Caco-2 (cell line): ENCODE measurements at regions not wholly inside any gene's neighbourhood (a gene's known extent, or its start where the extent isn't known, plus 50 kb on each side); places are given as distances from the start of the nearest gene placed in this dataset.

Experiments used
- BruUV-seq: library from RNA; stranded (reverse); fragments of 400-500 nt; replicated peaks from 2 replicates; lab custom pipeline; 2021; lab: Mats Ljungman, UMichigan
- CTCF ChIA-PET: fragments of 300-600 bp; sonication (Branson Sonifier 250); formaldehyde crosslinking; loops from one replicate; lab custom pipeline; 2022; ENCODE audit warnings: antibody characterized with exemption; lab: Charles Lee
- POLR2A ChIA-PET: fragments of 300-600 bp; sonication (Branson Sonifier 250); formaldehyde crosslinking; loops from one replicate; lab custom pipeline; 2022; ENCODE audit warnings: antibody characterized with exemption; lab: Charles Lee
- DNase-seq, 2 experiments: peaks; one replicate each; pipeline versions ENCODE4 v3.0.0 to v3.0.0-alpha.2; 2020 to 2022
- H3K27me3 ChIP-seq: replicated peaks from 2 replicates; pipeline ENCODE4 v1.6.0; 2011; ENCODE audit warnings: low read length; ENCODE audit not compliant: control insufficient read depth, insufficient read depth
- H3K36me3 ChIP-seq: 2 replicates; pipeline ENCODE4 v1.5.1; 2011; ENCODE audit warnings: low read length; ENCODE audit not compliant: control insufficient read depth, insufficient read depth
- H3K4me1 ChIP-seq: fragments of 250-450 bp; sonication (Bioruptor Pico); 2 replicates; pipeline ENCODE4 v1.5.1; 2020; ENCODE audit warnings: mild to moderate bottlenecking
- H3K4me3 ChIP-seq: 2 replicates; pipeline ENCODE4 v1.5.1; 2011; ENCODE audit warnings: low read depth, mild to moderate bottlenecking, control low read depth, low read length
- H3K9me3 ChIP-seq: fragments of 250-450 bp; sonication (Bioruptor Pico); 2 replicates; pipeline ENCODE4 v1.5.1; 2020; ENCODE audit warnings: mild to moderate bottlenecking, moderate library complexity
- H3K27ac Mint-ChIP-seq: one replicate; pipeline ENCODE4 v1.8.0; 2022; ENCODE audit warnings: mixed read lengths; ENCODE audit not compliant: unreplicated experiment
- H3K27me3 Mint-ChIP-seq: one replicate; pipeline ENCODE4 v1.8.0; 2022; ENCODE audit warnings: mixed read lengths; ENCODE audit not compliant: insufficient read depth, unreplicated experiment
- H3K36me3 Mint-ChIP-seq: one replicate; pipeline ENCODE4 v1.8.0; 2022; ENCODE audit warnings: mild to moderate bottlenecking, mixed read lengths; ENCODE audit not compliant: insufficient read depth, unreplicated experiment
- H3K4me1 Mint-ChIP-seq: one replicate; pipeline ENCODE4 v1.8.0; 2022; ENCODE audit warnings: low read depth, mixed read lengths; ENCODE audit not compliant: unreplicated experiment
- H3K4me3 Mint-ChIP-seq: one replicate; pipeline ENCODE4 v1.8.0; 2022; ENCODE audit warnings: mild to moderate bottlenecking, moderate library complexity, mixed read lengths; ENCODE audit not compliant: unreplicated experiment
- H3K9me3 Mint-ChIP-seq: one replicate; pipeline ENCODE4 v1.8.0; 2022; ENCODE audit warnings: mixed read lengths; ENCODE audit not compliant: unreplicated experiment
- CTCF ChIP-seq, 2 experiments: fragments of 200-600 bp in 1 of 2; IDR thresholded peaks; 1 replicate in 1 of 2; 2 replicates in 1 of 2; pipeline versions ENCODE4 v1.5.1 to v1.8.0; 2011 to 2022; ENCODE audit warnings: antibody characterized with exemption in 1 of 2, control low read depth in 1 of 2, inconsistent platforms in 1 of 2, low read depth in 1 of 2, low read length in 1 of 2, mild to moderate bottlenecking in 1 of 2, moderate library complexity in 1 of 2; ENCODE audit not compliant: insufficient read depth in 1 of 2, severe bottlenecking in 1 of 2, unreplicated experiment in 1 of 2
- intact Hi-C: fragments of 100-400 bp; cut with micrococcal nuclease; formaldehyde crosslinking; loops from one replicate; pipeline ENCODE4 v1.10.0; 2022; ENCODE audit not compliant: unreplicated experiment

DNA sequence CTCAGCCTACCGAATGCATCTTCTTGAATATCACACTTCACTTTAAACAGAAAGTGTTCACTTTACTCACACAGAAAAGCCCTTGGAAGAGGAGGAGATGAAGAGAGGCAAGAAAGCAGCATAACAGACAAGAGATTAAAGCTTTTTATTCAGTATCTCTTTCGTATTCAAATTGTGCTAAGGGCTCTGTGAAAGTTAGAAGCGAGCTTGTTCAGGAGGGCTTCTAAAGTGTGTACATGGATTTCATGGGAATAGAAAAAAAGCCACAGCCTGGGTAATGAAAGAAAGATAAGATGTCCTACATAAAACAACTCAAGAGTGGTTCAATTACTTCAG is 531.9 kb downstream of the TMEM182 start:
- no peak overlapping the region for H3K4me3 Mint-ChIP-seq
- no peak for DNase-seq
- no peak overlapping the region for H3K4me3 ChIP-seq
- H3K27me3 Mint-ChIP-seq: peaks cover 14% of the 10 kb centered on the region
- no peaks in the 10 kb centered on the region for H3K9me3 Mint-ChIP-seq
- no TSS peak for BruUV-seq
- H3K9me3 ChIP-seq: no peaks in the 10 kb centered on the region
- H3K36me3 Mint-ChIP-seq: no peaks in the 10 kb centered on the region
- no peak for TF ChIP-seq CTCF (IDR thresholded peaks at IDR 0.05; ENCODE audit: insufficient read depth in 1 of 2, low read depth in 1 of 2, low read length in 1 of 2, severe bottlenecking in 1 of 2, unreplicated experiment in 1 of 2)
- ChIA-PET CTCF (no interaction called here), POLR2A (no interaction called here)
- no peak overlapping the region for H3K27ac Mint-ChIP-seq
- H3K27me3 ChIP-seq: no peaks in the 10 kb centered on the region; the same call in 1 of the 2 replicates
- H3K36me3 ChIP-seq: no peaks in the 10 kb centered on the region
- H3K4me1 Mint-ChIP-seq: no peaks in the 10 kb centered on the region
- intact Hi-C loops: no loop called here
- no peaks in the 10 kb centered on the region for H3K4me1 ChIP-seq

- intact Hi-C loops: no loop called here
- no peaks in the 10 kb centered on the region for H3K4me1 Mint-ChIP-seq
- Histone ChIP-seq H3K36me3 (no peaks in the 10 kb centered on the region), H3K4me1 (no peaks in the 10 kb centered on the region), H3K9me3 (no peaks in the 10 kb centered on the region), H3K4me3 (no peak overlapping the region), H3K27me3 (no peaks in the 10 kb centered on the region; the same call in 1 of the 2 replicates)
- no TSS peak for BruUV-seq
- ChIA-PET CTCF (no interaction called here), POLR2A (no interaction called here)
- H3K9me3 Mint-ChIP-seq: no peaks in the 10 kb centered on the region
- peaks cover 14% of the 10 kb centered on the region for H3K27me3 Mint-ChIP-seq
- no peak overlapping the region for H3K4me3 Mint-ChIP-seq
- TF ChIP-seq CTCF (IDR thresholded peaks at IDR 0.05; ENCODE audit: insufficient read depth in 1 of 2, low read depth in 1 of 2, low read length in 1 of 2, severe bottlenecking in 1 of 2, unreplicated experiment in 1 of 2): no peak
- H3K36me3 Mint-ChIP-seq: no peaks in the 10 kb centered on the region
- DNase-seq: no peak
- H3K27ac Mint-ChIP-seq: no peak overlapping the region
Observed at GRCh38 chr2:103294420-103294819, 532.6 kb downstream of the TMEM182 start.

- CTCF ChIA-PET: no interaction called here
- H3K36me3 ChIP-seq: no peaks in the 10 kb centered on the region
- POLR2A ChIA-PET: no interaction called here
- no peak for DNase-seq
- H3K4me3 ChIP-seq: no peak overlapping the region
- no peaks in the 10 kb centered on the region for H3K36me3 Mint-ChIP-seq
- no peak for TF ChIP-seq CTCF (IDR thresholded peaks at IDR 0.05; ENCODE audit: insufficient read depth in 1 of 2, low read depth in 1 of 2, low read length in 1 of 2, severe bottlenecking in 1 of 2, unreplicated experiment in 1 of 2)
- H3K9me3 Mint-ChIP-seq: no peaks in the 10 kb centered on the region
- peaks cover 14% of the 10 kb centered on the region for H3K27me3 Mint-ChIP-seq
- BruUV-seq: no TSS peak
- H3K4me3 Mint-ChIP-seq: no peak overlapping the region
- H3K27ac Mint-ChIP-seq: no peak overlapping the region
- intact Hi-C loops: no loop called here
- no peaks in the 10 kb centered on the region for H3K4me1 Mint-ChIP-seq
- no peaks in the 10 kb centered on the region for H3K4me1 ChIP-seq
- H3K9me3 ChIP-seq: no peaks in the 10 kb centered on the region
- no peaks in the 10 kb centered on the region; the same call in 1 of the 2 replicates for H3K27me3 ChIP-seq
Observed at GRCh38 chr2:103295591-103295990, 533.8 kb downstream of the TMEM182 start.
